ENCODE measurements at regions not wholly inside any gene's neighbourhood (a gene's known extent, or its start where the extent isn't known, plus 50 kb on each side); places are given as distances from the start of the nearest gene placed in this dataset.

GRCh38 chr3:182482705-182483104 lies 310.6 kb upstream of the ATP11B start:
- dilution Hi-C loops (cut with MboI; ENCODE audit: extremely low pct_ligation_motif_present, low sequenced_read_pairs) (no loop called here), intact Hi-C loops (cut with micrococcal nuclease) (no loop called here)
- H3K4me3 ChIP-seq (replicated peaks in 1 of 3; ENCODE audit: insufficient read depth in 1 of 3, low read depth in 1 of 3, low read length in 3 of 3), result no peak overlapping the region
- FAIRE-seq (no peak), DNase-seq (ENCODE audit: low read depth, low spot score) (no peak)
- H2AFZ ChIP-seq (ENCODE audit: low read depth, low read length), result no peak overlapping the region
- no peaks in the 10 kb centered on the region for H3K4me1 ChIP-seq (ENCODE audit: control insufficient read depth, extremely low read depth, insufficient read depth, low read length)
- H3K36me3 ChIP-seq (ENCODE audit: control insufficient read depth in 2 of 2, extremely low read depth in 1 of 2, insufficient read depth in 2 of 2, low read length in 2 of 2), result no peaks in the 10 kb centered on the region
- no peak overlapping the region for H3K27ac ChIP-seq (ENCODE audit: insufficient read depth, low read depth, low read length)
- no peaks in the 10 kb centered on the region for H4K20me1 ChIP-seq (replicated peaks; ENCODE audit: control insufficient read depth, extremely low read depth, insufficient read depth, low read length)
- H3K9me1 ChIP-seq (replicated peaks; ENCODE audit: control insufficient read depth, extremely low read depth, insufficient read depth, low read length), result no peaks in the 10 kb centered on the region
- no peak overlapping the region for H3K4me2 ChIP-seq (ENCODE audit: insufficient read depth, low read length)
- H3K9ac ChIP-seq (replicated peaks; ENCODE audit: extremely low read depth, insufficient read depth, low read length), result no peak overlapping the region
- POLR2A ChIA-PET, result no interaction called here
- H3K79me2 ChIP-seq (ENCODE audit: control insufficient read depth, insufficient read depth, low read length), result no peaks in the 10 kb centered on the region
- TF ChIP-seq EZH2 (IDR thresholded peaks at IDR 0.05; ENCODE audit: borderline replicate concordance, low read depth, low read length, severe bottlenecking) (no peak), POLR2A (IDR thresholded peaks at IDR 0.05; ENCODE audit: low read depth, low read length) (no peak), MYC (IDR thresholded peaks at IDR 0.05; ENCODE audit: low read depth, low read length) (no peak), GATA2 (IDR thresholded peaks at IDR 0.05; ENCODE audit: insufficient read depth, insufficient read length, low read depth, low read length) (no peak), MAX (IDR thresholded peaks at IDR 0.05; ENCODE audit: insufficient read depth, insufficient read length) (no peak), JUN (IDR thresholded peaks at IDR 0.05; ENCODE audit: borderline replicate concordance, insufficient read depth, insufficient read length, low read depth) (no peak), FOS (IDR thresholded peaks at IDR 0.05; ENCODE audit: borderline replicate concordance, insufficient read depth, low read length) (no peak), POLR2AphosphoS5 (IDR thresholded peaks at IDR 0.05; ENCODE audit: insufficient read depth, low read depth, low read length) (no peak), CTCF (IDR thresholded peaks at IDR 0.05; ENCODE audit: extremely low read depth in 1 of 2, insufficient read depth in 1 of 2, low read depth in 1 of 2, low read length in 2 of 2) (no peak)
- CTCF ChIA-PET, result no interaction called here
- no peaks in the 10 kb centered on the region for H3K27me3 ChIP-seq (ENCODE audit: control insufficient read depth in 2 of 2, insufficient read depth in 2 of 2, low read length in 2 of 2)
- H3K9me3 ChIP-seq (replicated peaks; ENCODE audit: control insufficient read depth, insufficient read depth, low read length), result no peaks in the 10 kb centered on the region
- BruUV-seq (replicated peaks), result no TSS peak
